Ramos (cell line): ENCODE measurements at regions not wholly inside any gene's neighbourhood (a gene's known extent, or its start where the extent isn't known, plus 50 kb on each side); places are given as distances from the start of the nearest gene placed in this dataset.

ENCODE experiments used
- in situ Hi-C: fragments of 300-500 bp; cut with MboI; formaldehyde crosslinking; loops from one replicate; pipeline ENCODE4 v1.14.3; 2022; ENCODE audit warnings: low sequenced_read_pairs; ENCODE audit not compliant: unreplicated experiment

DNA sequence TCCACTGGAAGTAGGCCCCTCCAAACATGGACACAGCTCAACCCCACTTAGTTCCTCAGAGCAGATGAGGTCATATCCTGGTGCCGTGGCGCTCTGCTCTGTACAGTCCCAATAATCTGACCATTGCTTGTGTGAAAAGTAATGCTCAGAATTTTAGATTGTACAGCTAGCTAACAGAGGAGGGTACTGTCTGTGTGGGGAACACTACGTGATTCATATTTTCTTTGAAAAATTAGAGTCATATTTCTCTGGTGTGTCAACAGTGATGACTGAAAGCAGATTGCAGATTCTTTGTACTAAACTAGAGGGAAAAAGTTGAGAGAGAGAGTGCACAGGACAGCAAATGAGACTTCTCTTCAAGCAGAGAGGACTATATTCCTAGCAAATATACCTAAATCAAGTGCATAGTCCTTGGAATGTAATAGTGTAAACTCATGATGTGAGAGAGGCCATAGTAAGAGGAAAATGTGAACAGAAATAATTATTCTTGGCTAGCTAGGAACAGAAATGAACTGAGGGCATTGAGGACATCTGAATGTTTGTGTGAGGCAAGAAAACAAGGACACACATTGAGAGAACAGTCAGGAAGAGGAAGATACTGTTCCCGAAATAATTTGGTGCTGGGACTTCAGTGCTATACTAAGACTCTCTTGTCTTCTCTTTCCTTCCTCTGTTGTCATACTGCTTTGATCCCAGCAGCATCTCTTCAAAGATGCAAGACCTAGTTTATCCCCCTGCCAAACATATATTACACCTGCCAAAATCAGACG lies 157.0 kb upstream of the RND3 start:
- in situ Hi-C loops = no loop called here

DNA sequence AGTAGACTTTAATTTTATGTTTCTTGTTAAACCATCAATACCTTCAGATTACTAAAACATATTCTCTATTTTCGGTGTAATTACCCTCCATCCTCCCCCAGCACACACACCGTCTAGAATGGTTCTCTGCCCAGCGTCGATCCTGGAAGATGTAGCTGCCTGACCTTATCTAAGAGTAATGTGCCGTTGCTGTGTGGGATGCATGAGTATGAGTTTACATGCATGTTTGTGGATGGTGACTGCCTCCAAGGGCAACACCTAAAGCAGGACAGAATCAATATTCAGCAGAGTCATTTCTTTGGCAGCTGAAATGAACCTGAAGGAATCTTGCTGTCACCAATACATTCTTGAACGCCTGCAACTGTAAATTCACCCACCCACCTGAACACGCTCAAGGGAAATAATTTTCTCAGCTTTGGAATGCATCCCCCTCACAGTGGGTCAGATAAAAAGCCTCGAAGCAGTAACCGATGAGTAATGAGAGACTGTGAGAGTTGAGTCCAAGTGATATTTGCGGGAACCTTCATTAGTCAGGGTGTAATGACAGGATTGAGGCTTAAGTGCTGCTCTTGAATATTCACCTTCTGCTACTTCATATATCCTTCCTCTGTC lies 155.8 kb upstream of the RND3 start:
- in situ Hi-C loops = no loop called here

DNA sequence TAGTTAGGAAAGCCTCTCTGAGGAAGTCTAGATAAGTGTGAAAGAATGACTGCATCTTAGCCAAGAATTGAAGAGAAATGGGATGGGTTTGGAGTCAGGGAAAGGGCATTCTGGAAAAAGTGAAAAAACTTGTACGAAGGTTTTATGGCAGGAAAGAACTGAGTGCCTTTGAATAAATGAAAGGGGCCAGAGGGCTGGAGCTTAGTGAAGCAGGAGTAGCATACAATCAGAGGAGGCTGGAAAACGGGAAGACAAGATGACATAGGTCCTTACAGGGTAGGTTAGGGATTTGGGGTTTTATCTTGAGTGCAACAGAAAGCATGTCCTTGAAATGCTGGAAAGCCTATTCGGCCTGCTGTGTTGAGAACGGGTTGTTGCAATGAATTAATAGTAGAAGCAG lies 152.6 kb upstream of the RND3 start:
- in situ Hi-C loops = no loop called here

DNA sequence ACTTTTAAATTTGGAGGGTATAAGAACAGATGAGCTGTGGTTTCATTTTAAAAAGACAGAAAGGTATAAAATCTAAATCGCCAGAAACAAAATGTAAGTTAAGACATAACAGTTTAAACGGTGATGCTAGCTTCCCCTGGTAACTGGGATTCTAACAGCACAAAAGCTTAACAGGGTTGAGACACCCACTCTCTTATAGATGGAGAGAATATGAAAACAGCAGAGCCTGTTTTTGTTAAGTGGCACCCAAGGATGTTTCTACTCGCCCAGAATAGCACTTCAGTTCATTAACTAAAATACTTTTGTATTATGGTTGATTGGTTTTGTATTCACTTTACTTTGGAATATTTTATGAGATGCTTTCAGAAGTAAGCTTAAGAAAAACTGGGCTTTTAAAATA lies 151.9 kb upstream of the RND3 start:
- in situ Hi-C loops = no loop called here

- in situ Hi-C loops = no loop called here
Measured at GRCh38 chr2:150631236-150631821, 143.9 kb upstream of the RND3 start.

DNA sequence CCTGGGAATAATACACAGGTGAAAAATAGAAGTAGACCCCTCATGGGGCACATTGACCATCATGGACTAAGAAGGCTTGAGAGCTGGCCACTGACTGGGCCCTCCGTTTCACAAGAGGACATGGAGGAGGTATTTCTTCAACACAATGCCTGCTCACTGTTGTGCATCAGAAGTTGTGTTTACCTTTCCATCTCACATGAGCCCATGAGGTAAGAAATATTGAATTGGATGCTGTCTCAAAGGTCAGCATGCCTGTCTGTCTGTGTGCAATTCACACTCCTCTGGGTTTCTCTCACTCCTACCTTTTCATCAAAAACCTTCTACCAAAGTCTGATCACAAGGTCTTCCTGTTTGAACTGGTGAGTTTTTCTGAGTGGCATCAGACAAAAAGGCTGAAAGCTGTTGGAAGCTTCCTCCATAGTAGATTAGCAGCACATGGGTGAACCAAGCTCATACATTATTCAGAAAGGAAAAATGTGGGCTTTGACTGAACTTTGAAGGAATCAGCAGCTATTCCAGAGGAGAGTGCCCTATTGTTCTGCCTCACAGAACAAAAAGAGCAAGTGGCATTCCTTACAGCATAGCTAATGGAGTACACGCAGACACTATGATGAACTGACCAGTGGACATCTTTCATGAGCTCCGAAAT lies 143.2 kb upstream of the RND3 start:
- in situ Hi-C loops = no loop called here

- in situ Hi-C loops = no loop called here
Measured at GRCh38 chr2:150627526-150627925, 140.1 kb upstream of the RND3 start.

DNA sequence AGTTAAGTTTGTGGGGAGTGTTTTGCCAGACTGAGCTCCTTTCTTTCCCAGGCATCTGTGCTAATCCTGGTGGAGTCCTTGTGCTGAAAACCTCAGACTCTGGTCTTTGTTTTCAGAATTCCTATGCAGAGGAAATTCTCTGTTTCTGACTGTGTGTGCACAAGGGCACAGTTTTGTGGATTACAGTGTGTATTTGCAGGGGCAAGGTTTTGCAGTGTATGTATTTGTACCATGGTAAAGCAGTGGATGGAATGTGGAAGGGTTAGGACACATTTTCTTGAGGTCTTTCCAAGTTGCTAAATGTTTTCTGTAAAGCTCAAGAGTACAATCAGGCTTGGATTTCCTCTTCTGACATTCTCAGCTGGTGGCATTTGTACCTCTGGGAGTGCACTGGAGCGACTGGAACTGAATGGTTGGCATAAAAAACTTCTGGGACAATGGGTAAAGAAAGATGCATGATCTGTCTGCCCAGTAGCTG lies 139.5 kb upstream of the RND3 start:
- in situ Hi-C loops = no loop called here

DNA sequence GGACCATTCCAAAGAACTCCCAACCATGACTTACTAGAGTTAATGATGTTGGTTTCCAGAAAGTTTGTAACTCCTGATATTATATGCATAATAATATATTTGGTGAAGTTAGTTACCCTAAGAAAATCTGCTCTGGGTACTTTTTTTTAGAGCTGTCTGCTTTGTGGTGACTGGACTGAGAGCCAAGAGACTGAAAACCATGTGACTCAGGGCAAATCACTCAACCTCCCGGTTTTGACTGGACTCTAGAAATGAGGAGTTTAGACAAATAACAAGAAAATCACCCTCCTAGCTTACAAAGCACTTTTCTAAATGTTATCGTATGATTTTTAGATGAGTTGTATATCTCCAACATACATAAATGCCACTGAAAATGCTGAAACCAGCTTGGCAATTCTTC lies 138.3 kb upstream of the RND3 start:
- in situ Hi-C loops = no loop called here

DNA sequence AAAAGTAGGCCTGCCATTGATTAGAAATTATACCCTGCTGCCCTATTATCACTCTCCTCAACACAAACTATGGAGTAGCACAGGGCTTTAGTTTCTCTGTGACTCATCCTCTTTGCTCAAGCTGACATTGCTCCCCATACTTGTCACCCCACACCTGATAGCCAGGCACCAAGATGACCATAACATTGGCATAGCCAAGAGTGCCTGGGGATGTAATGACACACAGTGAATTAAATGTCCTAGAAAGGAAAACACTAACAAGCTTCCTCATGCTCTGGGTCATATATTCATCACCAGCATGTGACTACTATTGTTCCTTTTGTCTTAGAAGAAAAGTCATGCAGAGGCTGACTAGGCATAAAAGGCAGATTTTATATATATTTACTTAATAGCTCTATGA lies 137.8 kb upstream of the RND3 start:
- in situ Hi-C loops = no loop called here

DNA sequence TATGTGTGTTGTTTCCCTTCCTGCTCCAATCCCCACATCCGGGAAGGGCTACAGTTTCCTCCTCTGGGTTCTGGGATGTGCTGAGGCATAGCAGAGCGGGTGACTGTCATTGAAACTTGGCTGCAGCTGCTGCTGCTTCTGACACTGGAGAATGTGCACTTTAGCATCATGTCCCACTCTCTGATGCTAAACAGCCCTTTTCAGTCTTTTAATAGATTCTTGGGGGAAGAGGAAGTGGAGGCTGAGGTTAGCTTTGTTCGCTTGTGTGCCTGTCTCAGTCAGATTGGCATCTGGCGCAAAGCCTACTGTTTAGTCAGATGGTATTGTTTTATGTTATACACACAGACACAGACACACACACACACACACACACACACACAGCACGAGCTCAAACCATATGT lies 136.5 kb upstream of the RND3 start:
- in situ Hi-C loops = no loop called here

DNA sequence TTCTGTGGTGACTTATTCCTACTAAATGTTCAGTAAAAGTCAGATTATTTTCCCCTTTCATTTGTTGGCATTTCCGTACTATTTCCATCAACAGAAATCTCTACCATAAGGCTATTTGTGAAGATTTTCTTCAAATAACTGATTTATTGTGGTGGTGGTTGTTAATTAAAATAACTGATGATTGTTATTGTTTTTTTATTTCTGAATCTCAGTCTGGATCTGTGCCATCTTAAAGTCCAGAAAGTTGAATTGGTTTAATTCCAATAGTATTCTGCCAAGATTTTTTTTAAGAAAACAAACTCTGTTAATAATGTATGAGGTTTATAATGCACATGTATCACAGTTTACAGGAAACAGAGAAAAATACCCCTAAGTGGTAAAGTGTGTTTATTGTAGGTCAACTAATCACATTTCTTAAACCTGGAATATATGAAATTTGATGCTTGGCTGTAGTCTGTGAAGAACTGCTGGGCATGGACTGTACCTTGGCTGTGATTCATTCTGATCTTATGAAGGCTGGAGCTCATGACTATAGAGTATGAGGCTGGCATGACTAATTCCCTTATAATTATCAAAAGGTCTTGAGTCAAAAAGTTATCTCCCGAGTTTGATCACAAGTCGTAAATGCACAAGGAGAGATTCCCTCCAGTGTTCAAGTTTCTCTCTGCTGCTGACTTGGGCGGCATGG lies 134.2 kb upstream of the RND3 start:
- in situ Hi-C loops = no loop called here

GRCh38 chr2:150620855-150621254 lies 133.4 kb upstream of the RND3 start:
- in situ Hi-C loops = no loop called here

DNA sequence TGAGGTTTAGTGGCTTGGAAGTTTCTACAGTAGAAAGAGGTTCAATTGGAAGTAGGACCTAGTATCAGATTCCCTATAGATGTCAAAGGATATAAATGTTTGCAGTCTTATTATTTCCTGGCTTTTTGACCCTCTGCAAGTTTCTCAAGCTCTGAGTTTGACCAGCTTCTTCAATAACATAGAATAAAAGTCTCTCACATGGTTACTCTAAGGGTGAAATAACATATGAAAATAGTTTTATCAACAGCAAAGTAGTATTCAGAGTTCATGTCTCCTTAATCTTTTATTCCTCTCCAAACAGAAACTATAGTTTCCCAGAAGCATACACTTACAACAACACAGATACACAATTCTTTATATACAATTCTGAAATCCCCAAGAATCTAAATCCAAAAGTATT lies 132.9 kb upstream of the RND3 start:
- in situ Hi-C loops = no loop called here

GRCh38 chr2:150619607-150620330 lies 132.3 kb upstream of the RND3 start:
- in situ Hi-C loops = no loop called here

- in situ Hi-C loops = no loop called here
Measured at GRCh38 chr2:150618245-150618895, 130.9 kb upstream of the RND3 start.

GRCh38 chr2:150617351-150617978 lies 130.0 kb upstream of the RND3 start:
- in situ Hi-C loops = no loop called here

DNA sequence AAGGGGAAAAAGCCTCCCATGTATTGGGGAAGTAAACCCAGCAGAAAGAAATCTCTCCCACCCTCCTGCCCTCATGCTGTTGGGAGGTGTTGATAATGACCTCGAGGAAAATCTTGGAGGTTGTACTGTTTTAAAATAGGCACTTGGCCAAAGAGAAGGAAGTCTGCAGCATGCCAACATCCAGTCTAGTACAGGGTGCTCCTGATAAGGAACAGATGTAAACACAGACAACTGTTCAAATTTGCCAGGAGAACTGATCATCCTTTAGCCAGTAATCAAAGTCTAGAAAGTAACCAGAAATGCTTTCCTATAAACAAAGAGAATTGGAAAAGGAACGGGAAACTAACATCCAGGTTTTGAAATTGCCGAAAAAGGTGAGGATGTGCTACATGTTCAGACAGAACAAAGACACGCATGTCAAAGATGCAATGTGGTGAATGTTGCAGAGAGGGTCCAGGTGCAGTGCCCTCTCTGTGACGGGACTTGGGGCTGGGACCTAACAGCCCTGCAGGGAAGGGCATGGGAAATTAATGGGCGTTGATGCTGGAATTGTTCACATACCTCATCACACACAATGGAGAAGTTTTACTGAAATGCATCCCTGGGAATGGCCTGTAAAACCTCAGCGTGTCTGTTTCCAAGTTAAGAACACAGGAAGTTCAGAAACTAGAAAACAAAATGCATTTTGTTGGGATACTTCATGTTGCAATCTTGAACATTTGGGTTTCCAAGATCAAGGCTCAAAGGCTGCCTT lies 125.7 kb upstream of the RND3 start:
- in situ Hi-C loops = no loop called here
